Thymus (tissue), 11 donors: ENCODE measurements at regions not wholly inside any gene's neighbourhood (a gene's known extent, or its start where the extent isn't known, plus 50 kb on each side); places are given as distances from the start of the nearest gene placed in this dataset.
"Not testable (repeated sequence)": the region's sequence is repeated elsewhere in the genome, so short reads cannot be mapped to it uniquely, and the experiment has no call there.

ENCODE experiments used
- DNase-seq, 9 donors: peaks; one replicate each; pipeline ENCODE4 v3.0.0-alpha.2; 2013; ENCODE audit warnings: low spot score in 9 of 9, low read depth in 6 of 9, missing footprints in 1 of 9
- H3K27ac ChIP-seq, 2 donors: one replicate each; pipeline ENCODE4 v1.5.1; 2013; ENCODE audit warnings: control low read depth in 1 of 2, low read depth in 1 of 2, low read length in 1 of 2, mild to moderate bottlenecking in 1 of 2, moderate library complexity in 1 of 2
- H3K27me3 ChIP-seq, 2 donors: one replicate each; pipeline ENCODE4 v1.5.1; 2013; ENCODE audit warnings: low read length in 1 of 2; ENCODE audit not compliant: control insufficient read depth in 2 of 2, insufficient read depth in 1 of 2
- H3K36me3 ChIP-seq, 2 donors: one replicate each; pipeline ENCODE4 v1.5.1; 2013; ENCODE audit warnings: low read length in 1 of 2, mild to moderate bottlenecking in 1 of 2, moderate library complexity in 1 of 2; ENCODE audit not compliant: control insufficient read depth in 2 of 2, insufficient read depth in 2 of 2
- H3K4me1 ChIP-seq, 2 donors: one replicate each; pipeline ENCODE4 v1.5.1; 2013; ENCODE audit warnings: low read length in 2 of 2; ENCODE audit not compliant: control insufficient read depth in 2 of 2, insufficient read depth in 2 of 2
- H3K4me3 ChIP-seq, 2 donors: one replicate each; pipeline ENCODE4 v1.5.1; 2013; ENCODE audit warnings: low read length in 2 of 2, control low read depth in 1 of 2, mild to moderate bottlenecking in 1 of 2
- H3K9me3 ChIP-seq, 2 donors: one replicate each; pipeline ENCODE4 v1.5.1; 2013; ENCODE audit warnings: low read length in 1 of 2, mild to moderate bottlenecking in 1 of 2; ENCODE audit not compliant: control insufficient read depth in 2 of 2, insufficient read depth in 1 of 2
- WGBS: extraction: QIAGEN DNeasy Blood & Tissue Kit; methylation state at CpG from one replicate; pipeline ENCODE4 v1.1.7; 2013; 5-methylcytosine and 5-hydroxymethylcytosine counted together
- donor health status: healthy.

GRCh38 chr9:724461-724860 is 117.0 kb upstream of the DMRT1 start:
- not testable (repeated sequence) for DNase-seq, H3K9me3 ChIP-seq, H3K4me1 ChIP-seq, H3K27ac ChIP-seq, H3K36me3 ChIP-seq, H3K27me3 ChIP-seq, H3K4me3 ChIP-seq
- 99% methylated on average over 14 of the region's 14 CpGs for WGBS

- Histone ChIP-seq H3K27me3 (no peaks in the 10 kb centered on the region), H3K4me3 (no peak overlapping the region), H3K4me1 (no peaks in the 10 kb centered on the region), H3K27ac (no peak overlapping the region), H3K9me3 (no peaks in the 10 kb centered on the region), H3K36me3 (no peaks in the 10 kb centered on the region)
- 84% methylated on average over 4 of the region's 4 CpGs for WGBS
- DNase-seq = no peak
These were observed 115.5 kb upstream of the DMRT1 start for GRCh38 chr9:726005-726404.

GRCh38 chr9:727767-728166 is 113.7 kb upstream of the DMRT1 start:
- H3K27me3 ChIP-seq = no peaks in the 10 kb centered on the region
- no peak for DNase-seq
- H3K4me1 ChIP-seq = no peaks in the 10 kb centered on the region
- 95% methylated on average over 1 of the region's 1 CpG for WGBS
- H3K36me3 ChIP-seq = no peaks in the 10 kb centered on the region
- no peaks in the 10 kb centered on the region for H3K9me3 ChIP-seq
- no peak overlapping the region for H3K4me3 ChIP-seq
- H3K27ac ChIP-seq = no peak overlapping the region

GRCh38 chr9:728535-728934 is 113.0 kb upstream of the DMRT1 start:
- DNase-seq = no peak
- no peak overlapping the region for H3K27ac ChIP-seq
- no peaks in the 10 kb centered on the region for H3K36me3 ChIP-seq
- H3K4me1 ChIP-seq = no peaks in the 10 kb centered on the region
- H3K27me3 ChIP-seq = no peaks in the 10 kb centered on the region
- no peaks in the 10 kb centered on the region for H3K9me3 ChIP-seq
- H3K4me3 ChIP-seq = no peak overlapping the region
- 99% methylated on average over 2 of the region's 2 CpGs for WGBS

- H3K36me3 ChIP-seq = peaks cover 0 to 3% of the 10 kb centered on the region in 2 donors
- WGBS = 98% methylated on average over 8 of the region's 8 CpGs
- no peaks in the 10 kb centered on the region for H3K9me3 ChIP-seq
- H3K4me1 ChIP-seq = no peaks in the 10 kb centered on the region
- no peak overlapping the region for H3K4me3 ChIP-seq
- H3K27me3 ChIP-seq = no peaks in the 10 kb centered on the region
- H3K27ac ChIP-seq = no peak overlapping the region
- no peak for DNase-seq
These were observed 110.0 kb upstream of the DMRT1 start for GRCh38 chr9:731474-731873.

- no peak overlapping the region for H3K27ac ChIP-seq
These were observed 106.5 kb upstream of the DMRT1 start for GRCh38 chr9:734831-735511.

GRCh38 chr9:737400-738120 is 103.9 kb upstream of the DMRT1 start:
- no peak for DNase-seq
- H3K4me1 ChIP-seq = no peaks in the 10 kb centered on the region
- 83% methylated on average over 7 of the region's 7 CpGs for WGBS
- H3K27me3 ChIP-seq = no peaks in the 10 kb centered on the region
- no peaks in the 10 kb centered on the region for H3K9me3 ChIP-seq
- H3K4me3 ChIP-seq = no peak overlapping the region
- H3K27ac ChIP-seq = no peak overlapping the region
- peaks cover 0 to 3% of the 10 kb centered on the region in 2 donors for H3K36me3 ChIP-seq

More at GRCh38 chr9:734831-735511, 106.5 kb upstream of the DMRT1 start:
- Histone ChIP-seq H3K4me1 (no peaks in the 10 kb centered on the region), H3K36me3 (peaks cover 0 to 3% of the 10 kb centered on the region in 2 donors), H3K27me3 (no peaks in the 10 kb centered on the region), H3K4me3 (no peak overlapping the region), H3K9me3 (no peaks in the 10 kb centered on the region)
- WGBS = 84% methylated on average over 9 of the region's 9 CpGs
- DNase-seq = no peak

- Histone ChIP-seq H3K27me3 (no peaks in the 10 kb centered on the region), H3K4me3 (no peak overlapping the region), H3K9me3 (no peaks in the 10 kb centered on the region), H3K36me3 (peaks cover 0 to 3% of the 10 kb centered on the region in 2 donors), H3K27ac (no peak overlapping the region), H3K4me1 (peaks cover 0 to 3% of the 10 kb centered on the region in 2 donors)
- DNase-seq = no peak
- WGBS = 96% methylated on average over 14 of the region's 14 CpGs
These were observed 103.1 kb upstream of the DMRT1 start for GRCh38 chr9:738209-738915.

- H3K4me3 ChIP-seq = no peak overlapping the region
- no peak for DNase-seq
- no peaks in the 10 kb centered on the region for H3K9me3 ChIP-seq
- no peaks in the 10 kb centered on the region for H3K27me3 ChIP-seq
- peaks cover 0 to 3% of the 10 kb centered on the region in 2 donors for H3K4me1 ChIP-seq
- peaks cover 0 to 3% of the 10 kb centered on the region in 2 donors for H3K36me3 ChIP-seq
- H3K27ac ChIP-seq = no peak overlapping the region
These were observed 102.1 kb upstream of the DMRT1 start for GRCh38 chr9:739362-739761.
